ENCODE measurements at regions not wholly inside any gene's neighbourhood (a gene's known extent, or its start where the extent isn't known, plus 50 kb on each side); places are given as distances from the start of the nearest gene placed in this dataset.
A peak's percentile ranks its signal among the peaks of the same experiment; 100 is the strongest.
"Not testable (repeated sequence)": the region's sequence is repeated elsewhere in the genome, so short reads cannot be mapped to it uniquely, and the experiment has no call there.

- H3K36me3 ChIP-seq (ENCODE audit: low read depth): no peaks in the 10 kb centered on the region
- DNase-seq (ENCODE audit: low spot score) (no peak), ATAC-seq (ENCODE audit: low read depth) (no peak)
- no peak overlapping the region for H3K4me3 ChIP-seq (ENCODE audit: severe bottlenecking)
- H3K4me1 ChIP-seq (ENCODE audit: insufficient read depth, poor library complexity, severe bottlenecking): no peaks in the 10 kb centered on the region
- no peak overlapping the region for H3K27ac ChIP-seq (ENCODE audit: poor library complexity, severe bottlenecking)
- TF ChIP-seq, protein P1, sequence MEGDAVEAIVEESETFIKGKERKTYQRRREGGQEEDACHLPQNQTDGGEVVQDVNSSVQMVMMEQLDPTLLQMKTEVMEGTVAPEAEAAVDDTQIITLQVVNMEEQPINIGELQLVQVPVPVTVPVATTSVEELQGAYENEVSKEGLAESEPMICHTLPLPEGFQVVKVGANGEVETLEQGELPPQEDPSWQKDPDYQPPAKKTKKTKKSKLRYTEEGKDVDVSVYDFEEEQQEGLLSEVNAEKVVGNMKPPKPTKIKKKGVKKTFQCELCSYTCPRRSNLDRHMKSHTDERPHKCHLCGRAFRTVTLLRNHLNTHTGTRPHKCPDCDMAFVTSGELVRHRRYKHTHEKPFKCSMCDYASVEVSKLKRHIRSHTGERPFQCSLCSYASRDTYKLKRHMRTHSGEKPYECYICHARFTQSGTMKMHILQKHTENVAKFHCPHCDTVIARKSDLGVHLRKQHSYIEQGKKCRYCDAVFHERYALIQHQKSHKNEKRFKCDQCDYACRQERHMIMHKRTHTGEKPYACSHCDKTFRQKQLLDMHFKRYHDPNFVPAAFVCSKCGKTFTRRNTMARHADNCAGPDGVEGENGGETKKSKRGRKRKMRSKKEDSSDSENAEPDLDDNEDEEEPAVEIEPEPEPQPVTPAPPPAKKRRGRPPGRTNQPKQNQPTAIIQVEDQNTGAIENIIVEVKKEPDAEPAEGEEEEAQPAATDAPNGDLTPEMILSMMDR (IDR thresholded peaks at IDR 0.05; ENCODE audit: poor library complexity, severe bottlenecking): no peak
- peaks cover 3% of the 10 kb centered on the region for H3K27me3 ChIP-seq (ENCODE audit: insufficient read depth, poor library complexity, severe bottlenecking)
- no peaks in the 10 kb centered on the region for H3K9me3 ChIP-seq (ENCODE audit: severe bottlenecking)
These were observed 157.5 kb upstream of the MAST4 start for GRCh38 chr5:66438696-66439095.

DNA sequence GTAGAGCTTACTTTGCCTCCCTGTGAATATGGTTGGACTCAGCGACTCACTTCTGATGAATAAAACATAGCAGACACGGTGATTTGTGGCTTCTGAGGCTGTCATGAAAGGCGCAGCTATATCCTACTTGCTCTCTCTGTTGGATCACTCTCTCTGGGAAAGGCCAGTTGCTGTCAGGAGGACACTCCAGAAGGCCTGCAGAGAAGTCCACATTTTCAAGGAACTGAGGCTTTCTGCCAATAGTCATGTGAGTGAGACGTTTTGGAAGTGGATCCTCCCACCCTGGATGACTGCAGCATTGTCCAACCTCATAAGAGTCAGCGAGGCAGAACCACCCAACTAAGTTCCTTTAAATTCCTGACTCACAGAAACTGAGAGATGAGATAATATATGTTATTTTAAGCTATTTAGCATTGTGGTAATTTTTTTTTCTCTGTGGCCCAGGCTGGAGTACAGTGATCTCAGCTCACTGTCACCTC is 156.0 kb upstream of the MAST4 start:
- Histone ChIP-seq H3K27me3 (ENCODE audit: insufficient read depth, poor library complexity, severe bottlenecking) (peaks cover 3% of the 10 kb centered on the region), H3K4me1 (ENCODE audit: insufficient read depth, poor library complexity, severe bottlenecking) (no peaks in the 10 kb centered on the region), H3K27ac (ENCODE audit: poor library complexity, severe bottlenecking) (no peak overlapping the region), H3K36me3 (ENCODE audit: low read depth) (no peaks in the 10 kb centered on the region), H3K4me3 (ENCODE audit: severe bottlenecking) (no peak overlapping the region), H3K9me3 (ENCODE audit: severe bottlenecking) (no peaks in the 10 kb centered on the region)
- ATAC-seq (ENCODE audit: low read depth) (peak; percentile 33; the same call in 1 of the 3 replicates), DNase-seq (ENCODE audit: low spot score) (no peak)
- TF ChIP-seq, protein P1 (IDR thresholded peaks at IDR 0.05; ENCODE audit: poor library complexity, severe bottlenecking): no peak

- TF ChIP-seq, protein P1 (IDR thresholded peaks at IDR 0.05; ENCODE audit: poor library complexity, severe bottlenecking): no peak
- Histone ChIP-seq H3K27me3 (ENCODE audit: insufficient read depth, poor library complexity, severe bottlenecking) (peaks cover 3% of the 10 kb centered on the region), H3K27ac (ENCODE audit: poor library complexity, severe bottlenecking) (no peak overlapping the region), H3K9me3 (ENCODE audit: severe bottlenecking) (no peaks in the 10 kb centered on the region), H3K36me3 (ENCODE audit: low read depth) (no peaks in the 10 kb centered on the region), H3K4me3 (ENCODE audit: severe bottlenecking) (no peak overlapping the region), H3K4me1 (ENCODE audit: insufficient read depth, poor library complexity, severe bottlenecking) (no peaks in the 10 kb centered on the region)
- ATAC-seq (ENCODE audit: low read depth) (no peak), DNase-seq (ENCODE audit: low spot score) (no peak)
These were observed 154.8 kb upstream of the MAST4 start for GRCh38 chr5:66441351-66441750.

DNA sequence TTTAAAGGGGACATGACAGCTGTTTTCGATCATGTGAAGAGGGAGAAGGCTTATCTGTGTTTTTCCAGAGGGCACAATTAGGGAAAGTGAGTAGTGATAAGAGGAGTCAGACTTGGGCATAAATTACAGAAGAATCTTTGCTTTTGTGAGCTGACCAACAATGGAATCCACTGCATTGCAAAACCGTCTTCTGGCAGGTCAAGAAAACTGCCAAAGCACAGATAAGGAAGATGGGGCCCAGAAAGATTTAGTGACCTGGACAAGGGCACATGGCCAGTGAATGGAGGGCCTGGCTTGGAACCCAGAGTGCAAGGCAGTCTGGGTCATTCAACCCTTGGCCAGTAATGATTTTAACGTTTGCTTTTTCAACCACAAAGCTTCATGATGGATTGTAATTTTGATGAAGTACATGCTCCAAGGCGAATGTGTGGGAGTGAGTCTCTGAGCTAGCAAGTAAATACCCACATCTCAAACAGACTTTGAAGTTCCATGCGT is 153.2 kb upstream of the MAST4 start:
- DNase-seq (ENCODE audit: low spot score) (no peak), ATAC-seq (ENCODE audit: low read depth) (no peak)
- H3K36me3 ChIP-seq (ENCODE audit: low read depth): no peaks in the 10 kb centered on the region
- no peaks in the 10 kb centered on the region for H3K9me3 ChIP-seq (ENCODE audit: severe bottlenecking)
- TF ChIP-seq, protein P1 (IDR thresholded peaks at IDR 0.05; ENCODE audit: poor library complexity, severe bottlenecking): no peak
- peaks cover 3% of the 10 kb centered on the region for H3K27me3 ChIP-seq (ENCODE audit: insufficient read depth, poor library complexity, severe bottlenecking)
- H3K4me3 ChIP-seq (ENCODE audit: severe bottlenecking): no peak overlapping the region
- H3K27ac ChIP-seq (ENCODE audit: poor library complexity, severe bottlenecking): no peak overlapping the region
- no peaks in the 10 kb centered on the region for H3K4me1 ChIP-seq (ENCODE audit: insufficient read depth, poor library complexity, severe bottlenecking)

DNA sequence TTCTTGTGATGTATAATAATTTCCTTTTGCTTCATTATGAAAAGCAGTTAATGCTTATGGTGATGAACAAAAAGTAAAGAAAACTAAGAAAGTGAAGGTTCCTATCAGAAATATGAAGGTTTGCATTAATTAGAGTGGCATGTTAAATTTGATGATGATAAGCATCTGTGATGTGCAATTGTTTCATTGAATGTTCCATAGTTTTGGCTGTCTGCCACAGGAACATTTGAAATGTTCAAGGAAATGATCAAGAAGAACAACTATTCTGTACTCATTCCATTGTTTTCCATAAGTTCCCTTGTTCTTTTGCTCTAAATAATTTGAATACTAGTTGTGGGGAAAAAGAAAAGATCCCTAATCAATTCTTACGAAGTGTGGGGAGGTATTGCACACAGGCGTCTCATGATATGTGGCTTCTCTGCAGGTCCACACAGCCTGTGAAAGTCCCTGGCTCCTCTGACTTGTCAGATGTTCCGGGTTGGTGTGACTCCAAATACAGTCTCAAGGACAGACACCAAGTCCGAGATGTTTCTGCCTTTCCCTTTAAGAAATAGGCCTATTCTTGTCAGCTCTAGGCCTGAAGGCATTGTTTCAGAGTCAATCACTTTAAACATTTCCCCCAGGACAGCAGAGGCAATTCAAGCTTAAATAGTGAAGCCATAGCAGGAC is 152.6 kb upstream of the MAST4 start:
- Histone ChIP-seq H3K27ac (ENCODE audit: poor library complexity, severe bottlenecking) (no peak overlapping the region), H3K36me3 (ENCODE audit: low read depth) (no peaks in the 10 kb centered on the region), H3K4me3 (ENCODE audit: severe bottlenecking) (no peak overlapping the region), H3K27me3 (ENCODE audit: insufficient read depth, poor library complexity, severe bottlenecking) (peaks cover 3% of the 10 kb centered on the region), H3K4me1 (ENCODE audit: insufficient read depth, poor library complexity, severe bottlenecking) (no peaks in the 10 kb centered on the region), H3K9me3 (ENCODE audit: severe bottlenecking) (no peaks in the 10 kb centered on the region)
- DNase-seq (ENCODE audit: low spot score) (no peak), ATAC-seq (ENCODE audit: low read depth) (no peak)
- TF ChIP-seq, protein P1 (IDR thresholded peaks at IDR 0.05; ENCODE audit: poor library complexity, severe bottlenecking): no peak

- not testable (repeated sequence) for H3K9me3 ChIP-seq (ENCODE audit: severe bottlenecking); H3K4me3 ChIP-seq (ENCODE audit: severe bottlenecking); H3K27me3 ChIP-seq (ENCODE audit: insufficient read depth, poor library complexity, severe bottlenecking); H3K4me1 ChIP-seq (ENCODE audit: insufficient read depth, poor library complexity, severe bottlenecking); H3K36me3 ChIP-seq (ENCODE audit: low read depth); DNase-seq (ENCODE audit: low spot score); ATAC-seq (ENCODE audit: low read depth); H3K27ac ChIP-seq (ENCODE audit: poor library complexity, severe bottlenecking)
These were observed 148.1 kb upstream of the MAST4 start for GRCh38 chr5:66448070-66448469.

All from RWPE2 (cell line).